ENCODE measurements at regions not wholly inside any gene's neighbourhood (a gene's known extent, or its start where the extent isn't known, plus 50 kb on each side); places are given as distances from the start of the nearest gene placed in this dataset.
A peak's percentile ranks its signal among the peaks of the same experiment; 100 is the strongest.

GRCh38 chr1:198472997-198473396 is 67.5 kb downstream of the ATP6V1G3 start:
- no peak for DNase-seq (ENCODE audit: low spot score)

DNA sequence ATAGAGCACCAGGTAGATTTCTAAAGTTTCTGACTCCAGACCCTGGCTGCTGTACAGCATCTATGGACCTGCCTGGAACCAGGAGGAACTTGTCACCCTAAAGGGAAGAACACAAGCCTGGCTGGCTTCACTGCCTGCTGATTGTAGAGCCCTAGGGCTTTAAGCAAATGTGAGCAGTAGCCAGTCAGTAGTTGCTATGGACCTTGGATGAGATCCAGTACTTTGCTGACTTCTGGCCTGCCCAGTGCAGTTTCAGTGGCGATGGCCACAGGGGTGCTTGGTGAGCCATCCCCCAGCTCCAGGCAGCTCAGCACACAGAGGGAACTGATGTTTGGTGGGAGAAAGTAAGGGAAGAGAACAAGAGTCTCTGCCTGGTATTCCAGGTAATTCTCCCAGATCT is 68.4 kb downstream of the ATP6V1G3 start:
- DNase-seq (ENCODE audit: low spot score) = no peak

DNA sequence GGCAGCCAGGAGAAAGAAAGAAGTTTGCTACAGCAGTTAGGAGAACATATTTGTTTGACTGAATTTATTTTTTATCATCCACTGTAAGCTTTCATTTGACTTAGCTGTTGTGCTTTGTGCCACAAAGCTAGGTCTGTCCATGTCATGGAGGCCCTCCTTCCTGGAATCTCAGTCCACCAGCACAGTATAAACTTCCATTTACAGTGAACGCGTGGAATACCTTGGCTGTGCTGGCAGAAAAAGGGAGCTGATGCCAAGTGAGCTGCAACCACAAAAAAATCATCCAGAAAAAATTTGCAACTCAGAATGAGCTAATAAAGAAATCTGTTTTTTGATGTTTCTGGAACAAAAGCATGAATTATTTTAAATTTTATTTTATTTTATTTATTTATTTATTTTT is 72.6 kb downstream of the ATP6V1G3 start:
- DNase-seq (ENCODE audit: low spot score) = no peak

- no peak for DNase-seq (ENCODE audit: low spot score)
These were observed 73.1 kb downstream of the ATP6V1G3 start for GRCh38 chr1:198467342-198467741.

DNA sequence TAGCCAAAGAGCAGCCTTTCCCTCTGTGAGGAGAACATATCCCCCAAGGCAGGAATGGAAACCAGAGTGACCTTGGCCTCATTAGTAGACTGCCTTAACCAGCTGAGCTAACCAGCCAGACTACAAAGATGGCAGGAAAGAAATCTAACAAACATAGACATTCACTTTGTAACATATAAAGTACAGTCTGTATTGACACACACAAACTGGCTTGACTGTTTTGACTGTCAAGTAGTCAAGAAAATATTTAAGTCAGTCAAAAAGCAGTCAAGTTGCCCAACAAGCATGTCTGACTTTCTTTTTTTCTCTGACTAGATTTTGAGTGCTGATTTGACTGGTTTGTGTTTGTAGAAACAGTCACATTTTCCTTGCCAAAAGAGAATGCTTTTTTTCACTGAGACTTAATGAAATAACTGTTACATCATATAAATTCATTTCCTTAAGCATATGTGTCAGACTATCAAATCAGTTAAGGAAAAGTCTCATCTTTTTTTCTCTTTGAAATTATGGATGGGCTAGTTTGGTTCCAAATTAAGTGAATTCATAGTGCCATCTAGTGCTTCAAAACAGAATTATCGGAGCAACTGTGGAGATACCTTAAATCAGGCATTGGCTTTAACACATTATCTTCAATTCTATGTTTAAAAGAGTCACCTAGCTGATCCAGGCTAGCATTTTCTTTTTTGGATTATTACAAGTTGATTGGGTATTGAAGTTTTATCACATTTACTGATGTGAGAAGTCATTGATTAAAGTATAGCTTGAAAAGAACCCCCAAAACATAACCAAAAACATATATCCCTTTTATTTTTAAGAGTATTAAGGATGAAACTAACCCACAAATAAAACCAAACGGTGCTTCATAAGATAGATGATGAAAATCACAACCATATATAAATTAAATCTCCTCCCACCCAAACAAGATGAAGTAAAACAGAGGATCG is 75.0 kb downstream of the ATP6V1G3 start:
- DNase-seq (ENCODE audit: low spot score) = peak; percentile 70

DNA sequence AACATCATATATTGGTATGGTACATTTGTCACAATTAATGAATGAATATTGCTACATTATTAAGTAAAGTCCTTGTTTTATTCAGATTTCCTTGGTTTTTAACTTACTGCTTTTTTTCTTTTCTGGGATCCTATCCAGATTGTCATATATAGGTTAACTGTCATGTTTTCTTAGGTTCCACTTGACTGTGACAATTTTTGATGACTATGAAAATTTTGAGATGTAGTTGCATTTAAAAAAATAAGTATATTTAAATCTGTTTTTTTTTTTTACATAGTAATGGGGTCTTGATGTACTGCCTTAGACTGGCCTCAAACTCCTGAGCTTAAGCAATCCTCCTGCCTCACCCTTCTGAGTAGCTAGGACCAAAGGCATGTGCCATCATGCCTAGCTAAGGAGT is 76.8 kb downstream of the ATP6V1G3 start:
- no peak for DNase-seq (ENCODE audit: low spot score)

DNA sequence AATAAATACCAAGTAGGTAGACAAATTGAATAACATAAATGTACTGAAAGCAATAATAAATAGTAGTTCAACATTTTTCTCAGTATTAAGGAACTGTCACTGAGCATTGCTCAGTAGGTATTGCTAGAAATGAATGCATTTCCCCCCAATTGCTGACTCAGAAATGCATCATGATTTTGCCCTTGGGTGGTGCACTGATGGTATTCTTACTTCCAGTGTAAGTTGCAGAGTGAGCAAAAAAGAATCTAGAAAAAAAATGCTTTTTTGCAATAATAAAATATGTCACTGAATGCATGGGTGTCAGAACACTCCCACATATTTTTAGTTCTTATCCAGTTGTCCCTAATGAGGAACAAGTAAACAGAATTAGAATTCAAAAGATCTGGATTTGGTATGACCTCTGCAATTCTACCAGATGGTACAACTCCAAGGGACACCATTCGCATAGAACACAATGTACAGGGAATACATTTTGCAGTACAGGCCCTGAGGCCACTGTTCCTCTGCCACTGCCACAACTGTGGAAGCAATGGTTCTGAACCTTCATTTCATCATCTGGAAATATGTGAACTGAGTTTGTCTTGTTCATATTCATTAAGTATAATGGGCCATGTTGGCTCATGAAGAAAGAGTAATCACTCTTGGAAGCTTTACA is 78.0 kb downstream of the ATP6V1G3 start:
- DNase-seq (ENCODE audit: low spot score) = no peak

- no peak for DNase-seq (ENCODE audit: low spot score)
These were observed 84.5 kb downstream of the ATP6V1G3 start for GRCh38 chr1:198455966-198456365.

GRCh38 chr1:198449727-198450433 is 90.6 kb downstream of the ATP6V1G3 start:
- DNase-seq (ENCODE audit: low spot score) = no peak

- DNase-seq (ENCODE audit: low spot score) = no peak
These were observed 91.2 kb downstream of the ATP6V1G3 start for GRCh38 chr1:198449261-198449660.

DNA sequence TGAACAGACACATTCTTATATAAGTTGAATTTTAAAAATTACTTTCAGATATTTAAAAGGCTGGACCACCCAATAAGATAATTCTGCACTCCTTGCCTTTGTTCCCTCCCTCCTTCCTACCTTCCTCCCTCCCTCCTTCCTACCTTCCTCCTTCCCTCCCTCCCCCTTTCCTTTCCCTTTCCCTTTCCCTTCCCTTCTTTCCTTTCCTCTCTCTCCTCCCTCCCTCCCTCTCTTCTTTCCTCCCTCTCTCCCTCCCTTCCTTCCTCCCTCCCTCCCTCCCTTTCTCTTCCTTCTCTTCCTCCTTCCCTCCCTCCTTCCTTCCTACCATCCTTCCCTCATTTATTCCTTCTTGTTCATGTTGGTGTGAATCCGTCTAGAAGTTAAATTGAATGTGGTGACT is 93.0 kb downstream of the ATP6V1G3 start:
- no peak for DNase-seq (ENCODE audit: low spot score)

- no peak for DNase-seq (ENCODE audit: low spot score)
These were observed 94.6 kb downstream of the ATP6V1G3 start for GRCh38 chr1:198445872-198446271.

DNA sequence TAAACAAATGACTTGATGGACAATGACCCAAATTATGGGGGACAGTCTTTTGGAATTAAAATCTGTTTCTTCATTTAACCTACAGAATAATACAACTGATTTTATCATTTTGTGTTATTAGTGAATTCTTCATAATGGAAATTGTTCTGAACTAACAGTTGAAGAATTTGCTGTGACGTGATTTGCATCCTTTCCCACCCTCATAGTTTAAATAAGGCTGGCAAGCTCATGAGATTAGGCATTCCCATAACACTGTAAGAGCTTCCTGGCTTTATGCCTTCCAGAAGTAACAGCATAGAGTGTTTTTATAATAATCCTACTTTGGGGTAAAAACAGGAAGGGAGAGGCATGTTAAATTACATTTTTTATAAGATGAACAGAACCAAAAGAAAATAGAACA is 95.7 kb downstream of the ATP6V1G3 start:
- no peak for DNase-seq (ENCODE audit: low spot score)

GRCh38 chr1:198443365-198444233 is 96.9 kb downstream of the ATP6V1G3 start:
- DNase-seq (ENCODE audit: low spot score) = no peak

DNA sequence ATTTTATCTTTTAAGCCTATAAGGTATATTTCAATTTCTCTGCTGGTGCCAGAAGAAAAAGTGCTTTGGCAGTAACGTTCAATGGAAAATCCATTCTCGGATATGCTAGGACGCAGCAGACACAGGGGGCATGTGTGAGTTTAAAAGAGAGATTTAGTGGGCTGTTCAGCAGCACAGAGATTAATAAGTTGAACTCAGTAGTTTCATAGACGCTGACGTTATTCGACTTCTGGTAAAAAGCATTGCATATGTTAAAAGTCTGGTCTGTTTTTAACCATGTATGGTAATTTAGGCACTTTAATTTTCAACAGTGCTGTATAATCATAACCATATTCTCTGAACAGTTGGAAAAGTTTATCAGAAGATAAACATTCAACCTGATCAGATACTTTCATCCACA is 99.6 kb downstream of the ATP6V1G3 start:
- no peak for DNase-seq (ENCODE audit: low spot score)

- DNase-seq (ENCODE audit: low spot score) = no peak
These were observed 103.1 kb downstream of the ATP6V1G3 start for GRCh38 chr1:198437332-198437731.

DNA sequence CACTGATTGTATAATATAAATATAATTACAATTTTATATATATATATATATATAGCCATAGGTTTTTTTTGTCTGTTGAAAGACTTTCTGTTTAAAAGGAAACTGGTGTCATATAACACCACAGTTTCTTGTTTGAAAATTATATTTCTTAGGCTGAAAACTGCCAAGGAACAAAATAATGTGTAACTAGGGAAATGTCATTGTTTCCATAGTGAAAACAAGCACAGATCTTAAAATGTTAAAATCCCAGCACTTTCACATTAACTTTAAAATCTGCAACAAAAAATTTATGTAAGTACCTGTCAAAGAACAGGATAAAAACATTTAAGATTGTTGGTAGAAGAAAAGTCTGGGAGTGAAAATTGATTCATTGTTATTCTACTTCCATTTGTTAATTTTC is 104.2 kb downstream of the ATP6V1G3 start:
- no peak for DNase-seq (ENCODE audit: low spot score)

GRCh38 chr1:198435056-198435455 is 105.4 kb downstream of the ATP6V1G3 start:
- no peak for DNase-seq (ENCODE audit: low spot score)

- no peak for DNase-seq (ENCODE audit: low spot score)
These were observed 116.0 kb downstream of the ATP6V1G3 start for GRCh38 chr1:198424441-198424840.

DNA sequence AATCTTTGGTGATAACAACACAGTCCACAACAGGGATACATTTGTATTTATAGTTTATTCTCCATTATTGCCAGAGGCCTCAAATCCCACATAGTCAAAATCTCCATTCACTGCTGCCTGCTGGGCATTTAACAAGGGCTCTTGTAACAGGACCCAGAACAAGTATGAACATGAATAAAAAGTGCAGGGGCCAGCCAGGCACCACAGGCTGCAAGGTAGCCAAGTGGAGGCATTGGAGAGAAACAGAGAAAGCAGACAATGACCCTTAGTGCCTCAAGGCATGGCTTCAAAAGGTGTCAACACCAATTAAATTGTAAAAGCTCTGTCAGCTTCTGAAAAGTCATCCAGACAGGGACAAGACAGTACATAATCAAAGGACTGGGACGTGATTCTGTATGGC is 116.8 kb downstream of the ATP6V1G3 start:
- no peak for DNase-seq (ENCODE audit: low spot score)

DNA sequence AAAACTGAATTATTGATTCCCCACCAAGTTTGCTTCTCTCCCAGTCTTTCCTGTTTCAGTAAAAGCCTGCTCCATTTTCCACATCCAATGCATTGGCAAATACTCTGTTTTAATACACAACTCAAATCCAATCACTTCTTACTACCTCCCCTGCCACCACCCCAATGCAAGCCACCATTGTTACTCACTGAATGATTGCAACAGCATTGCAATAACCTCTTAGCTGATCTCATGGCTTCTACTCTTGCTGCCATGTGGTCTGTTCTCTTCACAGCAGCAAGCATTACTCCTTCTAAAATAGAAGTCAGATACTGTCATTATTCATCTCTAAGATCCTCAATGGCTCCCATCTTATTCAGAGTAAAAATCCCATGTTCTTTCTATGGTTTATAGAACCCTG is 123.4 kb downstream of the ATP6V1G3 start:
- no peak for DNase-seq (ENCODE audit: low spot score)

- DNase-seq (ENCODE audit: low spot score) = no peak
These were observed 124.2 kb downstream of the ATP6V1G3 start for GRCh38 chr1:198416296-198416695.
